Erythroblast (primary cell): ENCODE measurements at regions not wholly inside any gene's neighbourhood (a gene's known extent, or its start where the extent isn't known, plus 50 kb on each side); places are given as distances from the start of the nearest gene placed in this dataset.

Experiments used
- GATA1 ChIP-seq: IDR thresholded peaks from 2 replicates; pipeline ENCODE4 v1.6.1; 2011; ENCODE audit warnings: low read depth, mild to moderate bottlenecking, control low read depth, low read length, moderate library complexity
- POLR2A ChIP-seq: IDR thresholded peaks from 2 replicates; pipeline ENCODE4 v1.6.1; 2011; ENCODE audit warnings: mild to moderate bottlenecking, low read length

- TF ChIP-seq POLR2A = no peak
- TF ChIP-seq GATA1 = no peak
Measured at GRCh38 chr1:228845101-228845500, 109.8 kb downstream of the RHOU start.
